ENCODE measurements at regions not wholly inside any gene's neighbourhood (a gene's known extent, or its start where the extent isn't known, plus 50 kb on each side); places are given as distances from the start of the nearest gene placed in this dataset.

GRCh38 chr7:87007038-87007437, 52.4 kb downstream of the ELAPOR2 start:
- no peak for TF ChIP-seq CTCF (IDR thresholded peaks at IDR 0.05; ENCODE audit: low read depth, low read length)

GRCh38 chr7:87004956-87005355, 54.5 kb downstream of the ELAPOR2 start:
- no peak for TF ChIP-seq CTCF (IDR thresholded peaks at IDR 0.05; ENCODE audit: low read depth, low read length)
- H3K4me3 ChIP-seq (ENCODE audit: low read depth, low read length), result no peak overlapping the region
- in situ Hi-C loops (cut with HindIII; ENCODE audit: low sequenced_read_pairs), result no loop called here
- DNase-seq (ENCODE audit: low read depth, low spot score), result no peak

More at GRCh38 chr7:87007038-87007437, 52.4 kb downstream of the ELAPOR2 start:
- in situ Hi-C loops (cut with HindIII; ENCODE audit: low sequenced_read_pairs), result no loop called here
- DNase-seq (ENCODE audit: low read depth, low spot score), result no peak
- H3K4me3 ChIP-seq (ENCODE audit: low read depth, low read length), result no peak overlapping the region

GRCh38 chr7:87003872-87004798, 55.3 kb downstream of the ELAPOR2 start:
- no peak overlapping the region for H3K4me3 ChIP-seq (ENCODE audit: low read depth, low read length)
- TF ChIP-seq CTCF (IDR thresholded peaks at IDR 0.05; ENCODE audit: low read depth, low read length), result no peak
- in situ Hi-C loops (cut with HindIII; ENCODE audit: low sequenced_read_pairs), result no loop called here
- DNase-seq (ENCODE audit: low read depth, low spot score), result no peak

- peak; percentile 53 for DNase-seq (ENCODE audit: low read depth, low spot score)
- no peak for TF ChIP-seq CTCF (IDR thresholded peaks at IDR 0.05; ENCODE audit: low read depth, low read length)
- in situ Hi-C loops (cut with HindIII; ENCODE audit: low sequenced_read_pairs), result no loop called here
- no peak overlapping the region for H3K4me3 ChIP-seq (ENCODE audit: low read depth, low read length)
These were observed 58.2 kb downstream of the ELAPOR2 start for GRCh38 chr7:87001214-87001613.

- DNase-seq (ENCODE audit: low read depth, low spot score), result no peak
- no peak overlapping the region for H3K4me3 ChIP-seq (ENCODE audit: low read depth, low read length)
- no peak for TF ChIP-seq CTCF (IDR thresholded peaks at IDR 0.05; ENCODE audit: low read depth, low read length)
- in situ Hi-C loops (cut with HindIII; ENCODE audit: low sequenced_read_pairs), result no loop called here
These were observed 59.1 kb downstream of the ELAPOR2 start for GRCh38 chr7:87000344-87000743.

GRCh38 chr7:86999750-87000149, 59.7 kb downstream of the ELAPOR2 start:
- no peak for TF ChIP-seq CTCF (IDR thresholded peaks at IDR 0.05; ENCODE audit: low read depth, low read length)
- no peak overlapping the region for H3K4me3 ChIP-seq (ENCODE audit: low read depth, low read length)
- no peak for DNase-seq (ENCODE audit: low read depth, low spot score)
- in situ Hi-C loops (cut with HindIII; ENCODE audit: low sequenced_read_pairs), result no loop called here
